K562 (cell line): ENCODE measurements at regions not wholly inside any gene's neighbourhood (a gene's known extent, or its start where the extent isn't known, plus 50 kb on each side); places are given as distances from the start of the nearest gene placed in this dataset.

Experiments
- ARID2 ChIP-seq: fragments of 450-650 bp; IDR thresholded peaks from 2 replicates; pipeline ENCODE4 v1.6.1; 2017; ENCODE audit warnings: antibody characterized with exemption, mild to moderate bottlenecking
- DPF2 ChIP-seq: fragments of 450-650 bp; IDR thresholded peaks from 2 replicates; pipeline ENCODE4 v1.6.1; 2016
- E2F6 ChIP-seq, 2 experiments: IDR thresholded peaks; 2 replicates each; pipeline ENCODE4 v1.6.1; 2011; ENCODE audit warnings: borderline replicate concordance in 1 of 2, control low read depth in 1 of 2, low read depth in 1 of 2, low read length in 1 of 2, mild to moderate bottlenecking in 1 of 2, mixed read lengths in 1 of 2, moderate library complexity in 1 of 2; ENCODE audit not compliant: insufficient read depth in 1 of 2, insufficient read length in 1 of 2, poor library complexity in 1 of 2, severe bottlenecking in 1 of 2; ENCODE audit errors: extremely low read depth in 1 of 2
- EGR1 ChIP-seq: fragments of 450-650 bp; conservative IDR thresholded peaks from 2 replicates; pipeline ENCODE4 v1.6.1; 2017; ENCODE audit warnings: mild to moderate bottlenecking
- HMGN3 ChIP-seq: IDR thresholded peaks from 2 replicates; pipeline ENCODE4 v1.6.1; 2011; ENCODE audit warnings: borderline replicate concordance, low read depth, mild to moderate bottlenecking, mixed read lengths, low read length; ENCODE audit not compliant: insufficient read length; ENCODE audit errors: extremely low read depth
- MAX ChIP-seq: sonication (generic); formaldehyde crosslinking; IDR thresholded peaks from 2 replicates; pipeline ENCODE4 v1.9.0; 2022; ENCODE audit warnings: mild to moderate bottlenecking, missing genetic modification reagents
- NONO ChIP-seq, 2 experiments: fragments of 200-400 bp in 1 of 2; fragments of 450-650 bp in 1 of 2; formaldehyde crosslinking in 1 of 2; IDR thresholded peaks; 2 replicates each; pipeline ENCODE4 v1.6.1; 2017; ENCODE audit warnings: low read depth in 2 of 2, mild to moderate bottlenecking in 2 of 2, moderate library complexity in 2 of 2, low read length in 1 of 2
- NRF1 ChIP-seq, 2 experiments: fragments of 450-650 bp; IDR thresholded peaks in 1 of 2; conservative IDR thresholded peaks in 1 of 2; 2 replicates each; pipeline ENCODE4 v1.6.1; 2014; ENCODE audit warnings: mild to moderate bottlenecking in 2 of 2
- RAD51 ChIP-seq: fragments of 450-650 bp; IDR thresholded peaks from 2 replicates; pipeline ENCODE4 v1.7.1; 2016; ENCODE audit warnings: low read depth, mild to moderate bottlenecking, borderline replicate concordance
- SAP30 ChIP-seq: fragments of 200-600 bp; sonication (generic); IDR thresholded peaks from 2 replicates; pipeline ENCODE4 v1.6.1; 2012; ENCODE audit warnings: borderline replicate concordance, low read depth, mild to moderate bottlenecking, moderate library complexity, low read length, control low read depth, inconsistent platforms; ENCODE audit not compliant: insufficient read depth, poor library complexity, severe bottlenecking
- TEAD1 ChIP-seq, 2 experiments: fragments of 450-650 bp in 1 of 2; sonication (generic) in 1 of 2; formaldehyde crosslinking; IDR thresholded peaks; 2 replicates each; pipeline versions ENCODE4 v1.4.0 to v1.8.0; 2020 to 2022; ENCODE audit warnings: mild to moderate bottlenecking in 2 of 2, missing genetic modification reagents in 1 of 2

- TF ChIP-seq TEAD1 (CRISPR knock-in tag; IDR thresholded peaks at IDR 0.05) (no peak), RAD51 (no peak), NONO (IDR thresholded peaks at IDR 0.05; ENCODE audit: low read depth in 2 of 2, low read length in 1 of 2) (no peak), EGR1 (0 out of 2 replicates have a peak, but pooled peaks have one; percentile 10), SAP30 (no peak), ARID2 (no peak), DPF2 (no peak), E2F6 (IDR thresholded peaks at IDR 0.05; ENCODE audit: borderline replicate concordance in 1 of 2, extremely low read depth in 1 of 2, insufficient read depth in 1 of 2, insufficient read length in 1 of 2, low read depth in 1 of 2, low read length in 1 of 2, poor library complexity in 1 of 2, severe bottlenecking in 1 of 2) (no peak), NRF1 (conservative IDR thresholded peaks at IDR 0.05 in 1 of 2, IDR thresholded peaks at IDR 0.05 in 1 of 2) (peak; percentile 17 to 28; a peak in 1 of 4 replicates), MAX (no peak), HMGN3 (no peak)
Observed at GRCh38 chr2:126771501-126772195, 115.7 kb downstream of the GYPC start (continued).
